C4-2B (cell line): ENCODE measurements at regions not wholly inside any gene's neighbourhood (a gene's known extent, or its start where the extent isn't known, plus 50 kb on each side); places are given as distances from the start of the nearest gene placed in this dataset.

ENCODE experiments used
- H3K27ac ChIP-seq: fragments of 450-650 bp; 2 replicates; pipeline ENCODE4 v1.5.1; 2017
- ZFX ChIP-seq: fragments of 450-650 bp; IDR thresholded peaks from 2 replicates; pipeline ENCODE4 v1.6.1; 2017
- TF ChIP-seq, protein P1 (sequence below): fragments of 450-650 bp; conservative IDR thresholded peaks from 2 replicates; pipeline ENCODE4 v1.5.1; 2017; ENCODE audit warnings: mild to moderate bottlenecking

DNA sequence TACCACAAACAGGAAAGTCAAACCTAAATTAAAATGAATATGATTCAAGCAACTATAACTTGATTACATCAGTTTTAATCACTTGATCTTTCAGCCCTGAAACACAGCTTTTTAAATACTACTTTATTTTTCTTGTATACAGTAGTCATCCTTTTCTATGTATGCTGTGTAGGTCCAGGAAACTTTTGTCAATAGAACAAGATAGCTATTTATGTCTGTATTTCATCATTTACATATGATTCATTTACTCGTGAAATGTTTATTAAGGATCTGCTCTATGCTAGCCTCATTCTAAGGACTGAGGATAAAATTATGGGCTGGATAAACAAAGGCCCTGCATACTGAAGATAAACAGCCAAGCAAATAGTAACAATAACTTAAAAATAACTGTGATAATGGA, 930.2 kb downstream of the TFAP2A start:
- no peak for TF ChIP-seq ZFX
- TF ChIP-seq, protein P1, sequence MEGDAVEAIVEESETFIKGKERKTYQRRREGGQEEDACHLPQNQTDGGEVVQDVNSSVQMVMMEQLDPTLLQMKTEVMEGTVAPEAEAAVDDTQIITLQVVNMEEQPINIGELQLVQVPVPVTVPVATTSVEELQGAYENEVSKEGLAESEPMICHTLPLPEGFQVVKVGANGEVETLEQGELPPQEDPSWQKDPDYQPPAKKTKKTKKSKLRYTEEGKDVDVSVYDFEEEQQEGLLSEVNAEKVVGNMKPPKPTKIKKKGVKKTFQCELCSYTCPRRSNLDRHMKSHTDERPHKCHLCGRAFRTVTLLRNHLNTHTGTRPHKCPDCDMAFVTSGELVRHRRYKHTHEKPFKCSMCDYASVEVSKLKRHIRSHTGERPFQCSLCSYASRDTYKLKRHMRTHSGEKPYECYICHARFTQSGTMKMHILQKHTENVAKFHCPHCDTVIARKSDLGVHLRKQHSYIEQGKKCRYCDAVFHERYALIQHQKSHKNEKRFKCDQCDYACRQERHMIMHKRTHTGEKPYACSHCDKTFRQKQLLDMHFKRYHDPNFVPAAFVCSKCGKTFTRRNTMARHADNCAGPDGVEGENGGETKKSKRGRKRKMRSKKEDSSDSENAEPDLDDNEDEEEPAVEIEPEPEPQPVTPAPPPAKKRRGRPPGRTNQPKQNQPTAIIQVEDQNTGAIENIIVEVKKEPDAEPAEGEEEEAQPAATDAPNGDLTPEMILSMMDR: no peak
- no peak overlapping the region for H3K27ac ChIP-seq

DNA sequence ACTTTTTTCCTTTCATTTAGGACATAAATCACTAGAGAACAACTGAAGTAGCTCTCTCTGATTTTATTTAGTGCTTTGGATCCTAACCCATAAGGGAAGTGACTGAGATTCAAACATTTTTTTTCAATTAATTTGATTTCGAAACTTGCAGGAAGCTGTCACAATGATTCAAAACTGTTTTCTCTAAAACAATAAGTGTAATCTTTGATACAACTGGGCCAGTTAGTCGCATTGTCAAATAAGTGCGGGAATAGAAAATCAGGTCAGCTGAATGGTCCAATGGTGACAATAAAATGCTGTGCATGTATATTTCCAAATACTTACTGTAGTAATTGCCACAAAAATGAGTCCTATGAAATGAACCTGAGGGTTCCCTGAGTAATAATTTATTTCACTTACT, 930.8 kb downstream of the TFAP2A start:
- TF ChIP-seq ZFX: no peak
- TF ChIP-seq, protein P1: no peak
- H3K27ac ChIP-seq: no peak overlapping the region

DNA sequence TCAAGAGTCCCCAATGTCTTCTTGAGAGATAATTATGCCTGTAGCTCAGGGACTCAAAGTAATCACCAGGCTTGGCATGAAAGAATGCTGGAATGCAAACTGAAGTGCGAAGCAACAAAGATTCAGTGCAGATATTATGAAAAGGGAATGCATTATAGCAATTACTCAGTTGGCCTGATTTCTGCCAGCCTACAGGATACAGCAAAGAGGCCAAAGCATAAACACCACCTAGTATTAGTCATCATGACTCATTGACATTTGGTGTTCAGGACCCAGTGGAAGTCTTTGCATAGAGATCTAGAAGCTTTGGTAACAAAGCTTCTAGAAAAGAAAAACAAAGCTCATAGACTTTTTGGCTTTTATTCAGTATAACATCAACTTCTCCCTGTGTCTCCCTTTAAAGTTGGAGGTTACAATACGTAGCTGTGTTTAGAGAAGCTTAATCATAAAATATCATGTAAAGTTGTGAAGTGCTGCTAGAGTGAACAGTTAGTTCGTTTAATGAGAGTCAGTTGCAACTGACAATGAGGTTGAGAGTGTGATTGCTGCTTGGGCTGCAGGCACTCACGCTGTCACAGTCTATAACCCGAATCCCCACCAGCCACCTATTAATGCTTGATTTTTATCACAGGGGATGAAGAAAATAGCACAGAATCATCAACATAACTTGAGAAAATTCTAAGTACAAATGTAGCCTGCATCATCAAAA, 932.7 kb downstream of the TFAP2A start:
- no peak for TF ChIP-seq ZFX
- TF ChIP-seq, protein P1: no peak

DNA sequence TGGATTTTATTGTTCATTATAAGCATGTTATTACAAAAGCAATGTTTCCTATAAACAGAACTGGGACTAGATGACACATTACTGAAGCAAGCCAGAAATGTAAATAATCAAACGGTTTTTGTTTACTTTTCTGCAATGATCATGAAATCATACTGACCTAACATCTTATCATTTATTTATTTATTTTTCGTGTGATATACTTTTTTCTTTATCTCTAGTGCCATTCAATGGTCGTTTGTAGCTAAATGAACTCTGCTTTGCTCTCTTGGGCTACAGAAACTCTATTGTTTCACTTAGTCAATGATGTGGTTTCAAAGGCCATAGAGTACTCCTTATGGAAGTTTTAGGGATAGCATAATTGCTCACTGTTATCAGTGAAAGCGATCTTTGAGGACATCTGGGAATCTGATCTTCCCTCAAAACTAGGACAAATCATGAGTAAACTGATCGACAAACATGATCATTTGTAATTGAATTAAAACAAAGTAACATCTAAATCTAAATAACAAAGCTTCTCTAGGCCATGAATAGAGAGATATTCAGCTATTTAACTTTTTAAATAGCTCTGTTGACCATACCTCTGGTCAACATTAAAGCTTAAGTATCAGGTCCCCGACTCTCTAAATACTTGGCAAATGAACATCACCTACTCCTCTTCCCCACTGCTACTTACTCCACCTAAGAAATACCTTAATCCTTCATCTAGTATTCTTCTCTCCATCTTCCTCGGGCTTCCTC, 933.4 kb downstream of the TFAP2A start:
- H3K27ac ChIP-seq: no peak overlapping the region
- TF ChIP-seq, protein P1: no peak
- no peak for TF ChIP-seq ZFX

More for the DNA sequence above, 932.7 kb downstream of the TFAP2A start:
- no peak overlapping the region for H3K27ac ChIP-seq

DNA sequence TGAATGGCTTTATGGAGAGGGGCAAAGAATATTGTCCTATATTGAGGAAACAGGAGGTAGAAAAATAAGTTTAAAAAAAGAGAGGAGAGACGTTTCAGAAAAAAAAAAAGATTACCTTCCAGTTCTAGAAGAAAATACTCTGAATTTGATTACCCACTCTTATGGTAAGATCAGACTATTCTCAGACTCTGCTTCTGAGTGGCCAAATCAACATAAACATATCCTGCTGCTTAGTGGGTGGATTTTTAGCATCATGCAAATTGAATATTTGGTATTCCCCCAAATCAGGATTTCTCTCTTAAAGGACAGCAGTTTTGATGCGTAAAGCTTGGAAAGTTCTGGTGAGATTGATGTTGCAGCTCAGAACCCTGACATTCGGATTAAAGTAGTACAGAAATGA, 946.6 kb downstream of the TFAP2A start:
- no peak overlapping the region for H3K27ac ChIP-seq
- TF ChIP-seq, protein P1: no peak
- TF ChIP-seq ZFX: no peak

DNA sequence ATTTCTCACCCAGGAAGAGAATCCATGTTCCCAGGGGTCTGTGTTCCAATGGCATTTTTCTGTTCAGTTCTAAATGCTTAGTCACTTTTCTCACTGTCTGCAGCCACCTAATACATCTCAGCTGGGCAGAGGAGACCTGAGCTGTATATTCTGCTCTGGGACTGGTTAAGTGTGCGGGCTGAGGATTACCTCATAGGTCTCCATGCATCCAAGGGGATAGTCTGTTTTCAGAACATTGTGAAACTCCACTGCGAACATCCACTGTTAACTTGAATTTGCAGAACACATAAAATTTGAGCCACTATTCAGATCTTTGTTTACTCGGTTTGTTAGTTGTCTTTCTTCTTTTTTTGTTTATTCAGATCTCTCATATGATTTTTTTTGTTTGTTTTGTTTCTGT, 947.1 kb downstream of the TFAP2A start:
- H3K27ac ChIP-seq: peak overlapping the region; percentile 57; the same call in 1 of the 2 replicates
- TF ChIP-seq ZFX: no peak
- TF ChIP-seq, protein P1: no peak

DNA sequence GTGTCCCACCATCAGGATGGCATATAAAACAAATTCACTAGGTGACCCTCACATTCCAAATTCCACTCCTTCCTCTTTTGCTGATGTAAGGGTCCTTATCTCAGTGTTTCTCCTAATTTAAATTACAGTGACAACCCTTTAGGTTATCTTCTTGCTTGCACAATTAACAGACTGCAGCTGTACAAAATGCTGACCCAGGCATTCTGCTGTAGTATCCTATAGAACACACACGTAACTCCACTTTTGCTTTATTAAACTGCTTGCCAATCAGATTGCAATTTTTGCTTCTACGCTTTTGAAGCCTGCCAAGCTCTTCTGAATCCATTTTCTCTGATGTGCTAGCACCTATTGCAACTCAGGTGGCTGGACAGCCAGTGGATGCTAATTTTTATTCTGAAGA, 950.3 kb downstream of the TFAP2A start:
- H3K27ac ChIP-seq: no peak overlapping the region
- no peak for TF ChIP-seq ZFX
- TF ChIP-seq, protein P1: no peak
